Right renal cortex interstitium (tissue), 3 donors: ENCODE measurements at regions not wholly inside any gene's neighbourhood (a gene's known extent, or its start where the extent isn't known, plus 50 kb on each side); places are given as distances from the start of the nearest gene placed in this dataset.
A peak's percentile ranks its signal among the peaks of the same experiment; 100 is the strongest.

Experiments used
- DNase-seq, 3 donors: peaks; one replicate each; pipeline ENCODE4 v3.0.0-alpha.2; 2013; ENCODE audit warnings: low read depth in 3 of 3, low spot score in 2 of 3

- DNase-seq, result no peak
Observed at GRCh38 chr11:79807506-79807905, 366.7 kb upstream of the TENM4 start.

- DNase-seq, result no peak
Observed at GRCh38 chr11:79796704-79797103, 355.9 kb upstream of the TENM4 start.

GRCh38 chr11:79794484-79795393 lies 353.9 kb upstream of the TENM4 start:
- no peak for DNase-seq

- no peak for DNase-seq
Observed at GRCh38 chr11:79794057-79794456, 353.2 kb upstream of the TENM4 start.

GRCh38 chr11:79786961-79787360 lies 346.1 kb upstream of the TENM4 start:
- no peak for DNase-seq

- DNase-seq, result no peak
Observed at GRCh38 chr11:79783833-79784232, 343.0 kb upstream of the TENM4 start.

- no peak for DNase-seq
Observed at GRCh38 chr11:79768343-79768742, 327.5 kb upstream of the TENM4 start.

- DNase-seq, result peak in 2 of 3 donors; percentile 16 to 17
Observed at GRCh38 chr11:79762279-79762921, 321.6 kb upstream of the TENM4 start.

- no peak for DNase-seq
Observed at GRCh38 chr11:79758325-79758724, 317.5 kb upstream of the TENM4 start.

- no peak for DNase-seq
Observed at GRCh38 chr11:79747406-79747805, 306.6 kb upstream of the TENM4 start.

GRCh38 chr11:79744941-79745340 lies 304.1 kb upstream of the TENM4 start:
- DNase-seq, result no peak

GRCh38 chr11:79742176-79742575 lies 301.3 kb upstream of the TENM4 start:
- no peak for DNase-seq

- DNase-seq, result no peak
Observed at GRCh38 chr11:79739591-79739990, 298.8 kb upstream of the TENM4 start.

- no peak for DNase-seq
Observed at GRCh38 chr11:79727221-79727620, 286.4 kb upstream of the TENM4 start.

- DNase-seq, result no peak
Observed at GRCh38 chr11:79720115-79720514, 279.3 kb upstream of the TENM4 start.

GRCh38 chr11:79708319-79708932 lies 267.6 kb upstream of the TENM4 start:
- DNase-seq, result no peak

GRCh38 chr11:79705648-79706047 lies 264.8 kb upstream of the TENM4 start:
- DNase-seq, result no peak

- no peak for DNase-seq
Observed at GRCh38 chr11:79702303-79702702, 261.5 kb upstream of the TENM4 start.

- DNase-seq, result no peak
Observed at GRCh38 chr11:79699246-79699645, 258.4 kb upstream of the TENM4 start.

GRCh38 chr11:79697905-79698304 lies 257.1 kb upstream of the TENM4 start:
- no peak for DNase-seq

GRCh38 chr11:79694368-79694767 lies 253.5 kb upstream of the TENM4 start:
- no peak for DNase-seq

GRCh38 chr11:79691445-79691844 lies 250.6 kb upstream of the TENM4 start:
- DNase-seq, result no peak
